Stomach (tissue), 8 donors: ENCODE measurements at regions not wholly inside any gene's neighbourhood (a gene's known extent, or its start where the extent isn't known, plus 50 kb on each side); places are given as distances from the start of the nearest gene placed in this dataset.
"Not testable (repeated sequence)": the region's sequence is repeated elsewhere in the genome, so short reads cannot be mapped to it uniquely, and the experiment has no call there.

Experiments
- DNase-seq, 2 donors: peaks; one replicate each; pipeline versions ENCODE4 v3.0.0 to v3.0.0-alpha.2; 2013 to 2019
- H3K27ac ChIP-seq, 5 donors: fragments of 200-600 bp in 4 of 5; sonication (generic) in 4 of 5; one replicate each; pipeline ENCODE4 v1.5.1; 2013 to 2019; ENCODE audit warnings: mild to moderate bottlenecking in 1 of 5, moderate library complexity in 1 of 5
- H3K27me3 ChIP-seq, 3 donors: fragments of 200-600 bp; sonication (generic); one replicate each; pipeline ENCODE4 v1.5.1; 2017 to 2019; ENCODE audit warnings: mixed run types in 1 of 3
- H3K36me3 ChIP-seq, 4 donors: fragments of 200-600 bp; sonication (generic); 1 replicate in 3 of 4; 2 replicates in 1 of 4; pipeline ENCODE4 v1.5.1; 2016 to 2019
- H3K4me1 ChIP-seq, 4 donors: fragments of 200-600 bp; sonication (generic); one replicate each; pipeline ENCODE4 v1.5.1; 2016 to 2019
- H3K4me3 ChIP-seq, 4 donors: fragments of 200-600 bp; sonication (generic) in 3 of 4; one replicate each; pipeline ENCODE4 v1.5.1; 2016 to 2019; ENCODE audit warnings: mild to moderate bottlenecking in 1 of 4
- H3K9me3 ChIP-seq, 4 donors: fragments of 200-600 bp; sonication (generic); one replicate each; pipeline ENCODE4 v1.5.1; 2016 to 2019
- CTCF ChIP-seq, 7 experiments: fragments of 450-650 bp in 4 of 7; fragments of 200-600 bp in 3 of 7; sonication (generic) in 3 of 7; IDR thresholded peaks; one replicate each; pipeline ENCODE4 v1.5.1; 2016 to 2019; ENCODE audit warnings: antibody characterized with exemption in 7 of 7, control low read depth in 2 of 7, mild to moderate bottlenecking in 1 of 7
- EP300 ChIP-seq: sonication (generic); formaldehyde crosslinking; IDR thresholded peaks from one replicate; pipeline ENCODE4 v1.6.1; 2017; ENCODE audit warnings: antibody characterized with exemption
- POLR2A ChIP-seq, 4 donors: fragments of 450-650 bp; IDR thresholded peaks; one replicate each; pipeline ENCODE4 v1.6.1; 2016; ENCODE audit warnings: antibody characterized with exemption in 4 of 4, control low read depth in 2 of 4, mild to moderate bottlenecking in 1 of 4, moderate library complexity in 1 of 4
- POLR2AphosphoS5 ChIP-seq, 3 donors: sonication (generic); formaldehyde crosslinking; IDR thresholded peaks; one replicate each; pipeline ENCODE4 v1.6.1; 2016; ENCODE audit warnings: antibody characterized with exemption in 3 of 3
- WGBS, 5 donors: extraction: QIAGEN DNeasy Blood & Tissue Kit in 3 of 5; methylation state at CpG; one replicate each; pipeline versions ENCODE4 v1.1.5 to v1.1.7; 2013 to 2018; 5-methylcytosine and 5-hydroxymethylcytosine counted together
- intact Hi-C: fragments of 100-400 bp; cut with DNase I; formaldehyde crosslinking; loops from one replicate; pipeline ENCODE4 v1.15.1; 2023; ENCODE audit warnings: low total_unique reads
- donor health status: healthy with polysubstance abuse.
- donor health status: Bipolar disorder and iron deficiency.
- donor health status: healthy.

- Histone ChIP-seq H3K27me3 (no peaks in the 10 kb centered on the region), H3K4me3 (no peak overlapping the region), H3K9me3 (no peaks in the 10 kb centered on the region), H3K27ac (peak overlapping the region in 1 of 5 donors; percentile 78), H3K4me1 (peaks cover 0 to 44% (median 22%) of the 10 kb centered on the region in 4 donors), H3K36me3 (no peaks in the 10 kb centered on the region)
- WGBS, 5 donors: 57 to 68% (median 62%) methylated on average over 3 of the region's 3 CpGs
- DNase-seq: peak in 1 of 2 donors; percentile 65
- intact Hi-C loops: loop anchor here (5.0 kb wide), 1 partner anchor 122 kb away; no protein-coding TSS in a partner anchor
- TF ChIP-seq CTCF (IDR thresholded peaks at IDR 0.05) (peak in 5 of 7 experiments; percentile 27 to 46 (median 31)), POLR2A (IDR thresholded peaks at IDR 0.05) (no peak)
Measured at GRCh38 chr3:159884661-159885402, 103.8 kb upstream of the IL12A start.

- no peaks in the 10 kb centered on the region for H3K9me3 ChIP-seq
- TF ChIP-seq CTCF (IDR thresholded peaks at IDR 0.05) (no peak), POLR2A (IDR thresholded peaks at IDR 0.05) (no peak), EP300 (no peak), POLR2AphosphoS5 (IDR thresholded peaks at IDR 0.05) (no peak)
- no peaks in the 10 kb centered on the region for H3K36me3 ChIP-seq
- 71 to 82% (median 79%) methylated on average over 3 of the region's 3 CpGs for WGBS, 5 donors
- H3K27me3 ChIP-seq: no peaks in the 10 kb centered on the region
- no peak for DNase-seq
- no peak overlapping the region for H3K4me3 ChIP-seq
- H3K4me1 ChIP-seq: peaks cover 0 to 45% (median 20%) of the 10 kb centered on the region in 4 donors
- peak overlapping the region in 1 of 5 donors; percentile 78 for H3K27ac ChIP-seq
- intact Hi-C loops: loop anchor here (5.0 kb wide), 1 partner anchor 121 kb away; no protein-coding TSS in a partner anchor
Measured at GRCh38 chr3:159886050-159886449, 102.6 kb upstream of the IL12A start.

- intact Hi-C loops: loop anchor here (5.0 kb wide), 1 partner anchor 121 kb away; no protein-coding TSS in a partner anchor
- H3K9me3 ChIP-seq, H3K4me3 ChIP-seq, DNase-seq, H3K36me3 ChIP-seq, H3K27me3 ChIP-seq: not testable (repeated sequence)
- Histone ChIP-seq H3K27ac (peak overlapping the region in 2 of 5 donors; percentile 16 to 78), H3K4me1 (peaks cover 0 to 50% (median 20%) of the 10 kb centered on the region in 4 donors)
- 92 to 100% (median 98%) methylated on average over 6 of the region's 6 CpGs for WGBS, 5 donors
Measured at GRCh38 chr3:159886530-159886929, 102.1 kb upstream of the IL12A start.

- Histone ChIP-seq H3K27me3 (no peaks in the 10 kb centered on the region), H3K4me1 (peaks cover 0 to 48% (median 20%) of the 10 kb centered on the region in 4 donors), H3K27ac (peak overlapping the region in 3 of 5 donors; percentile 15 to 78 (median 16)), H3K36me3 (peaks cover 0 to 4% (median 1%) of the 10 kb centered on the region in 4 donors), H3K4me3 (no peak overlapping the region), H3K9me3 (no peaks in the 10 kb centered on the region)
- intact Hi-C loops: loop anchor here (5.0 kb wide), 1 partner anchor 120 kb away; no protein-coding TSS in a partner anchor
- DNase-seq: peak in 1 of 2 donors; percentile 62
- TF ChIP-seq EP300: no peak
- TF ChIP-seq POLR2A (IDR thresholded peaks at IDR 0.05): no peak
- peak in 1 of 3 donors; percentile 30 for TF ChIP-seq POLR2AphosphoS5 (IDR thresholded peaks at IDR 0.05)
- TF ChIP-seq CTCF (IDR thresholded peaks at IDR 0.05): no peak
- 54 to 88% (median 81%) methylated on average over 5 of the region's 5 CpGs for WGBS, 5 donors
Measured at GRCh38 chr3:159887168-159887567, 101.5 kb upstream of the IL12A start.

- peaks cover 0 to 10% (median 7%) of the 10 kb centered on the region in 4 donors for H3K36me3 ChIP-seq
- H3K4me1 ChIP-seq: peaks cover 0 to 41% (median 20%) of the 10 kb centered on the region in 4 donors
- no peak for DNase-seq
- 50 to 74% (median 62%) methylated on average over 3 of the region's 3 CpGs for WGBS, 5 donors
- H3K27ac ChIP-seq: peak overlapping the region in 1 of 5 donors; percentile 78
- TF ChIP-seq POLR2AphosphoS5 (IDR thresholded peaks at IDR 0.05) (no peak), EP300 (no peak)
- intact Hi-C loops: loop anchor here (5.0 kb wide), 1 partner anchor 119 kb away; no protein-coding TSS in a partner anchor
- H3K27me3 ChIP-seq: no peaks in the 10 kb centered on the region
- H3K4me3 ChIP-seq: no peak overlapping the region
- no peaks in the 10 kb centered on the region for H3K9me3 ChIP-seq
Measured at GRCh38 chr3:159887911-159888310, 100.7 kb upstream of the IL12A start.
